Stimulated activated CD4-positive, alpha-beta T cell treated with anti-CD3 and anti-CD28 coated beads, Interleukin-15, amount 100 ng/mL, for 48 hours (primary cell): ENCODE measurements at regions not wholly inside any gene's neighbourhood (a gene's known extent, or its start where the extent isn't known, plus 50 kb on each side); places are given as distances from the start of the nearest gene placed in this dataset.

Source experiments
- DNase-seq, 2 donors: peaks; one replicate each; pipeline ENCODE4 v3.0.0-alpha.2; 2020; ENCODE audit warnings: low read depth in 2 of 2

- DNase-seq: no peak
Observed at GRCh38 chr2:2765176-2765800, 434.2 kb upstream of the MYT1L start.

GRCh38 chr2:2764739-2765138, 433.7 kb upstream of the MYT1L start:
- DNase-seq: no peak

GRCh38 chr2:2764001-2764355, 432.9 kb upstream of the MYT1L start:
- DNase-seq: no peak

- DNase-seq: no peak
Observed at GRCh38 chr2:2763351-2764000, 432.4 kb upstream of the MYT1L start.

- no peak for DNase-seq
Observed at GRCh38 chr2:2762913-2763312, 431.8 kb upstream of the MYT1L start.

GRCh38 chr2:2762166-2762908, 431.3 kb upstream of the MYT1L start:
- DNase-seq: no peak

GRCh38 chr2:2758793-2759367, 427.8 kb upstream of the MYT1L start:
- no peak for DNase-seq

- DNase-seq: no peak
Observed at GRCh38 chr2:2757764-2758163, 426.7 kb upstream of the MYT1L start.

- no peak for DNase-seq
Observed at GRCh38 chr2:2756886-2757285, 425.8 kb upstream of the MYT1L start.

GRCh38 chr2:2755990-2756389, 424.9 kb upstream of the MYT1L start:
- DNase-seq: no peak

GRCh38 chr2:2754940-2755339, 423.9 kb upstream of the MYT1L start:
- DNase-seq: no peak

GRCh38 chr2:2751715-2752315, 420.7 kb upstream of the MYT1L start:
- DNase-seq: no peak

- no peak for DNase-seq
Observed at GRCh38 chr2:2750867-2751714, 420.0 kb upstream of the MYT1L start.

GRCh38 chr2:2749206-2749598, 418.1 kb upstream of the MYT1L start:
- DNase-seq: no peak

GRCh38 chr2:2748399-2749205, 417.5 kb upstream of the MYT1L start:
- no peak for DNase-seq

- no peak for DNase-seq
Observed at GRCh38 chr2:2747797-2748301, 416.8 kb upstream of the MYT1L start.

- no peak for DNase-seq
Observed at GRCh38 chr2:2746731-2747130, 415.7 kb upstream of the MYT1L start.

GRCh38 chr2:2744958-2745715, 414.1 kb upstream of the MYT1L start:
- DNase-seq: no peak

GRCh38 chr2:2744107-2744506, 413.0 kb upstream of the MYT1L start:
- no peak for DNase-seq

- DNase-seq: no peak
Observed at GRCh38 chr2:2743164-2743571, 412.1 kb upstream of the MYT1L start.
